ENCODE measurements at regions not wholly inside any gene's neighbourhood (a gene's known extent, or its start where the extent isn't known, plus 50 kb on each side); places are given as distances from the start of the nearest gene placed in this dataset.

DNA sequence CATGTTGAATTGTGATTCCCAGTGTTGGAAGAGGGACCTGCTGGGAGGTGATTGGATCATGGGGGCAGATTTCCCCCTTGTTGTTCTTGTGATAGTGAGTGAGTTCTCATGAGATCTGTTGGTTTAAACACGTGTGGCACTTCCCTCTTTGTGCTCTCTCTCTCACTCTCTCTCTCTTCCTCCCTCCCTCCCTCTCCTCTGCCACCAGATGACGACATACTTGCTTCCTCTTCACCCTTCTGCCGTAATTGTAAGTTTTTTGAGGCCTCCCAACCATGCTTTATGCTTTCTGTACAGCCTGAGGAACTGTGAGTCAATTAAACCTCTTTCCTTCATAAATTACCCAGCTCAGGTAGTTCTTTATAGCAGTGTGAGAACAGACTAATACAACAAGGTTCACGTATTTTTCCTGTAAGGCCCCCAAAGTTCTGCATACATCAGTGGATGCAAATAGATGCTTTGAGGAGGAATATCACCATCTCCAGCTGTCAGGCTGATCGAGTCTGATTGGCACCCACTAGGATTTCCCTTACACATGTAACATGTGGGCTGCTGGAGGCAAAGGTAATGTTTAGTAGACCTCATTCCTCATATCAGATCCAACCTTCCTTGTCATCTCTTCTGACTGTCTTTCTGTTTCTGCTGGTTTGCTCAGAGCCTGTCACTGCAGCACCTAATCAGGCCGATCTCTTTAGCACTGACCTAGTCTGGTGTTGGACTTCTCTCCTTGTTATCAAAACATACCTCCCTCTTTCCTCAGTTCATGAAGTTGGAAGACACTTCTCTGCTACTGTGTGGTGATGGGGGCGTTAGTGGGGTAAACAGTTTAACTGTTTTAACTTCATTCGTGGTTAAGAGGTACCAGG is 54.3 kb upstream of the BACH2 start:
- H3K4me3 ChIP-seq (ENCODE audit: low read depth, low read length) = no peak overlapping the region
- TF ChIP-seq, protein P1, sequence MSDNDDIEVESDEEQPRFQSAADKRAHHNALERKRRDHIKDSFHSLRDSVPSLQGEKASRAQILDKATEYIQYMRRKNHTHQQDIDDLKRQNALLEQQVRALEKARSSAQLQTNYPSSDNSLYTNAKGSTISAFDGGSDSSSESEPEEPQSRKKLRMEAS (IDR thresholded peaks at IDR 0.05; ENCODE audit: low read depth, low read length) = peak; percentile 83
- TF ChIP-seq MYC (IDR thresholded peaks at IDR 0.05; ENCODE audit: low read depth, low read length) (peak; percentile 83), POLR2A (IDR thresholded peaks at IDR 0.05; ENCODE audit: extremely low read depth, insufficient read length) (no peak)
- TF ChIP-seq, protein P2, sequence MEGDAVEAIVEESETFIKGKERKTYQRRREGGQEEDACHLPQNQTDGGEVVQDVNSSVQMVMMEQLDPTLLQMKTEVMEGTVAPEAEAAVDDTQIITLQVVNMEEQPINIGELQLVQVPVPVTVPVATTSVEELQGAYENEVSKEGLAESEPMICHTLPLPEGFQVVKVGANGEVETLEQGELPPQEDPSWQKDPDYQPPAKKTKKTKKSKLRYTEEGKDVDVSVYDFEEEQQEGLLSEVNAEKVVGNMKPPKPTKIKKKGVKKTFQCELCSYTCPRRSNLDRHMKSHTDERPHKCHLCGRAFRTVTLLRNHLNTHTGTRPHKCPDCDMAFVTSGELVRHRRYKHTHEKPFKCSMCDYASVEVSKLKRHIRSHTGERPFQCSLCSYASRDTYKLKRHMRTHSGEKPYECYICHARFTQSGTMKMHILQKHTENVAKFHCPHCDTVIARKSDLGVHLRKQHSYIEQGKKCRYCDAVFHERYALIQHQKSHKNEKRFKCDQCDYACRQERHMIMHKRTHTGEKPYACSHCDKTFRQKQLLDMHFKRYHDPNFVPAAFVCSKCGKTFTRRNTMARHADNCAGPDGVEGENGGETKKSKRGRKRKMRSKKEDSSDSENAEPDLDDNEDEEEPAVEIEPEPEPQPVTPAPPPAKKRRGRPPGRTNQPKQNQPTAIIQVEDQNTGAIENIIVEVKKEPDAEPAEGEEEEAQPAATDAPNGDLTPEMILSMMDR (IDR thresholded peaks at IDR 0.05; ENCODE audit: low read depth, low read length) = no peak
- peak; percentile 89 for DNase-seq (ENCODE audit: low read depth)

DNA sequence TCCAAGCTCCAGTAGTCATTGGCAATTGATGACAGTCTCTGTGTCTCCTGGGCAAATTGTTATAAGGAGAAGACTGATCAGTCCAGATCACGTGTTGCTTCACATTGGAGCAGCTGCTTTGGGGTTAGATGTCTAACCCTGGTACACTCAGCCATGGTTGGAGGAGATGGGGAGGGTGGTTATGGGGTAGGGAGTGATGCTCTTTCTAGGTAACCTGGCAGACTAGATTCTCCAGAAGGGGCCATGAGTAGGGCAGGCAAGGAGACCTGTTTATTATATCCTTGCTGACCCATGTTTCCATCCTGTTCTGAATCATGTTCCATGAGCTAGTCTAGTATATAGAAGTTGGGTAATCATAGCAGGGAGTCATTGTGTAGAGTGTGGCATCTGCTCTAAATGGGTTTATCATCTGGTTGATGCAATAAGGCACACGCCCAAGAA is 50.8 kb upstream of the BACH2 start:
- H3K4me3 ChIP-seq (ENCODE audit: low read depth, low read length) = no peak overlapping the region
- DNase-seq (ENCODE audit: low read depth) = peak; percentile 5
- TF ChIP-seq, protein P2 (IDR thresholded peaks at IDR 0.05; ENCODE audit: low read depth, low read length) = no peak
- TF ChIP-seq MYC (IDR thresholded peaks at IDR 0.05; ENCODE audit: low read depth, low read length) (no peak), POLR2A (IDR thresholded peaks at IDR 0.05; ENCODE audit: extremely low read depth, insufficient read length) (no peak)
- TF ChIP-seq, protein P1 (IDR thresholded peaks at IDR 0.05; ENCODE audit: low read depth, low read length) = no peak

DNA sequence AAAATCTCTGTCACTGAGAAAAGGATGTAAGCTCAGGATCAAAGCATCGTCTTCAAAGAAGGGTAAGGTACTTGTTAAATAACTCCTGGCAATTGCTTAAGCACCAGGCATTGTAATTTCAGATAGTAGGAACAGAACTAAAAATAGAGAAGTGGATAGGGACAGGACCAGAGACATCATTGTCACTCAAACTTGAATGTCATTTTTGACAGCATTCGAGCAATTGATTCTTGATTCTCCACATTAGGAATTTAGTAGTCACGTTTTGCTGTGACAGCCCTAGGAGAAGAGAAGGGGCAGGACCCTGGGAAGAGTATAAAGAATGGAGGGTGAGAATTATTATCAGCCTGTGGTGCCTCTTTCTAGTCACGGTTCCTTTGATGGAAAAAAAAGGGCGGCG is 50.1 kb upstream of the BACH2 start:
- H3K4me3 ChIP-seq (ENCODE audit: low read depth, low read length) = no peak overlapping the region
- no peak for DNase-seq (ENCODE audit: low read depth)
- TF ChIP-seq MYC (IDR thresholded peaks at IDR 0.05; ENCODE audit: low read depth, low read length) (no peak), POLR2A (IDR thresholded peaks at IDR 0.05; ENCODE audit: extremely low read depth, insufficient read length) (no peak)
- TF ChIP-seq, protein P1 (IDR thresholded peaks at IDR 0.05; ENCODE audit: low read depth, low read length) = no peak
- TF ChIP-seq, protein P2 (IDR thresholded peaks at IDR 0.05; ENCODE audit: low read depth, low read length) = no peak
